Esophagus squamous epithelium (tissue), 4 donors: ENCODE measurements at regions not wholly inside any gene's neighbourhood (a gene's known extent, or its start where the extent isn't known, plus 50 kb on each side); places are given as distances from the start of the nearest gene placed in this dataset.
"Not testable (repeated sequence)": the region's sequence is repeated elsewhere in the genome, so short reads cannot be mapped to it uniquely, and the experiment has no call there.

Experiments
- POLR2A ChIP-seq, 4 donors: fragments of 450-650 bp; IDR thresholded peaks; one replicate each; pipeline ENCODE4 v1.6.1; 2017; ENCODE audit warnings: antibody characterized with exemption in 4 of 4, mild to moderate bottlenecking in 4 of 4, moderate library complexity in 3 of 4
- TF ChIP-seq, protein P1 (sequence below), 6 experiments: fragments of 450-650 bp in 4 of 6; fragments of 200-600 bp in 2 of 6; sonication (generic) in 2 of 6; IDR thresholded peaks; one replicate each; pipeline ENCODE4 v1.5.1; 2016 to 2019; ENCODE audit warnings: antibody characterized with exemption in 6 of 6, mild to moderate bottlenecking in 4 of 6, moderate library complexity in 4 of 6

DNA sequence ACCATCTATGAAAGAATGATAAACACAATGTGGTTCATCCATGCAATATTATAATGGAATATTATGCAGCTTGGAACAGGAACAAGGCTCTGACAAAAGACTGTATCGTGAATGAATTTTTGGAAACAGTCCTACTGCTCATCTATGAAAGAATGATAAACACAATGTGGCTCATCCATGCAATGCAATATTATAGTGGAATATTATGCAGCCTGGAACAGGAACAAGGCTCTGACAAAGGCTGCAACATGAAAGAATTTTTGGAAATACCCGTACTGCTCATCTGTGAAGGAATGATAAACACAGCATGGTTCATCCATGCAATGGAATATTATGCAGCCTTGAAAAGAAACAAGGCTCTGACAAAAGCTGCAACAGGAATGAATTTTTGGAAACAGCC is 158.8 kb downstream of the CRLF2 start:
- not testable (repeated sequence) for TF ChIP-seq POLR2A (IDR thresholded peaks at IDR 0.05)
- TF ChIP-seq, protein P1, sequence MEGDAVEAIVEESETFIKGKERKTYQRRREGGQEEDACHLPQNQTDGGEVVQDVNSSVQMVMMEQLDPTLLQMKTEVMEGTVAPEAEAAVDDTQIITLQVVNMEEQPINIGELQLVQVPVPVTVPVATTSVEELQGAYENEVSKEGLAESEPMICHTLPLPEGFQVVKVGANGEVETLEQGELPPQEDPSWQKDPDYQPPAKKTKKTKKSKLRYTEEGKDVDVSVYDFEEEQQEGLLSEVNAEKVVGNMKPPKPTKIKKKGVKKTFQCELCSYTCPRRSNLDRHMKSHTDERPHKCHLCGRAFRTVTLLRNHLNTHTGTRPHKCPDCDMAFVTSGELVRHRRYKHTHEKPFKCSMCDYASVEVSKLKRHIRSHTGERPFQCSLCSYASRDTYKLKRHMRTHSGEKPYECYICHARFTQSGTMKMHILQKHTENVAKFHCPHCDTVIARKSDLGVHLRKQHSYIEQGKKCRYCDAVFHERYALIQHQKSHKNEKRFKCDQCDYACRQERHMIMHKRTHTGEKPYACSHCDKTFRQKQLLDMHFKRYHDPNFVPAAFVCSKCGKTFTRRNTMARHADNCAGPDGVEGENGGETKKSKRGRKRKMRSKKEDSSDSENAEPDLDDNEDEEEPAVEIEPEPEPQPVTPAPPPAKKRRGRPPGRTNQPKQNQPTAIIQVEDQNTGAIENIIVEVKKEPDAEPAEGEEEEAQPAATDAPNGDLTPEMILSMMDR (IDR thresholded peaks at IDR 0.05), result not testable (repeated sequence)
